RCC 7860 (cell line): ENCODE measurements at regions not wholly inside any gene's neighbourhood (a gene's known extent, or its start where the extent isn't known, plus 50 kb on each side); places are given as distances from the start of the nearest gene placed in this dataset.
"Not testable (repeated sequence)": the region's sequence is repeated elsewhere in the genome, so short reads cannot be mapped to it uniquely, and the experiment has no call there.

Experiments used
- DNase-seq: peaks from one replicate; pipeline ENCODE4 v3.0.0-alpha.2; 2015; ENCODE audit warnings: low spot score
- FAIRE-seq: peaks from 2 replicates; lab custom pipeline; 2012; peaks lifted over from hg19 to GRCh38; lab: Jason Lieb, UNC

GRCh38 chr5:97476852-97477534 is 293.9 kb upstream of the RIOK2 start:
- FAIRE-seq (no peak), DNase-seq (no peak)

- DNase-seq (no peak), FAIRE-seq (no peak)
These were observed 295.4 kb upstream of the RIOK2 start for GRCh38 chr5:97478483-97478882.

GRCh38 chr5:97480313-97480712 is 297.3 kb upstream of the RIOK2 start:
- no peak for FAIRE-seq

GRCh38 chr5:97488126-97488668 is 305.1 kb upstream of the RIOK2 start:
- FAIRE-seq (no peak), DNase-seq (no peak)

More at GRCh38 chr5:97480313-97480712, 297.3 kb upstream of the RIOK2 start:
- no peak for DNase-seq

- DNase-seq (no peak), FAIRE-seq (no peak)
These were observed 306.2 kb upstream of the RIOK2 start for GRCh38 chr5:97489010-97489840.

DNA sequence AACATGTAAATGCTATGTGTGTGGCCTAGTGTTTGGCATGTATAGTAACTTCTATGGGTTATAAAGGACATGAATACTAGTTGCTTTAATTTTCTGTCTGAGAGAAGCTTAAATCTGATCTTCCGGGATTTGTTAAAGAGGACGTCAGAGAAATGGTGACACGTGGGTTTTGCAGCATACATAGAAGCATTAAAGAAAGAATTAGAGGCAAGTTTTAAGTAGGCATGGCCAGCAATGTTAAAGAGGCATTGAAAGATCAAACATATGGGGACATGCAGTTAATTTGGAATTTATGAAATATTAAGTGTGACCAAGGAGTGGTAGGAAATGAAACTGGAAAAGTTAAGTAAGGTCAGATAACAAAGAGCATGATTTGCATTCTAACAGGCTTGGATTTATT is 311.4 kb upstream of the RIOK2 start:
- FAIRE-seq (no peak), DNase-seq (no peak)

DNA sequence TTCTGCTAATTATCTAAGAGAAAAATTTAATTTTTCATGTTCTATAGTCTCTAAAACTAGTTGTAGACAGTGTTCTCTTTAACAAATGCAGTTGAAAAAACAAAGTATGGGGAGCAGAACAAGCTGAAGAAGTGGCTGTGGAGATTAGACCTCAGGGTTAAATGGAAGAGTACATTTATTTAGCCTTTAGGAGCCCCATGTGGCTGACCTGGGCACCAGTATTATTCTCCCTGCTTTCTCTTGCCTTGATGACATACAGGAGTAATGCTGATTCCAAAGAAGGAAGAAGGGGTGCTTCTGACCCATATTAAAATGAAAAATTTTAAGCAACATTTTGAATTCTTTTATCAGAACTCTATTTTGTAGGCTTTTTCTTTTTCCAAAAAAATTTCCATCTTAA is 312.3 kb upstream of the RIOK2 start:
- FAIRE-seq = no peak
- DNase-seq = no peak

GRCh38 chr5:97496037-97496436 is 313.0 kb upstream of the RIOK2 start:
- DNase-seq (no peak), FAIRE-seq (no peak)

DNA sequence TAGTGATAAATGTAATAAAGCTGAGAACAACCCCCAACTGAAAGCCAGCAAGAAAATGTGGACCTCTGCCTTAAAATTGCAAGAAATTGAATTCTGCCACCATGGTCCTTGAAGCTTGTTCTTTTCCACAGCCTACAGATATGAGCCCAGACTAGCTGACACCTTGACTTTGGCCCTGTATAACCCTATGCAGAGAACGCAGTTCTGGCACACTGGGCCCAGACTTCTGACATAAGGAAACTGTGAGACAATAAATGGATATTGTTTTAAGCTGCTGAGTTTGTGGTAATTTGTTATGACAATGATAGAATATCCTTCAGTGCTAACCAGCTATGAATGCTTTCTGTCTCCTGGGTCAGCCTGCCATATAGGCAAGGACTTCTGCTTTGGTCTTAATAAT is 315.6 kb upstream of the RIOK2 start:
- no peak for FAIRE-seq
- DNase-seq = no peak

GRCh38 chr5:97499605-97500004 is 316.6 kb upstream of the RIOK2 start:
- FAIRE-seq (no peak), DNase-seq (no peak)

GRCh38 chr5:97501286-97501964 is 318.4 kb upstream of the RIOK2 start:
- no peak for FAIRE-seq
- no peak for DNase-seq

GRCh38 chr5:97501965-97502305 is 318.9 kb upstream of the RIOK2 start:
- FAIRE-seq (no peak), DNase-seq (no peak)

DNA sequence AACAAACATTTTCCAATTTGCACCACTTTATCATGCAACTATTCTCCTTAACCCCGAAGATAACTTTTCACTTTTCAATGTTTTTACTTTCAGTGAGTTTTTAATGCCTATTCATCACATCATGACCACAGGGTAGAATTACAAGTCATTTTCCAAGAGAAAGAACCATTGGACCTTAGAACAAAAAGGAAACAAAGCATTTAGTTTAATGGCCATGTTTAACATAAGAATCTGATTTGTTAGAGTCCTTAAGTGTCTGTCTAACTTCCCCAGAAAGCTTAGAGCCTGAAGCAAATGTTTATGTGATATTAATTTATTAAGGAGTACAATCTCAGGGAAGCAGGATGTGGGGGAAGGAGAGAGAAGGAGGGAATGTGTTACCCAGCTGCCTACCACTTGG is 325.8 kb upstream of the RIOK2 start:
- FAIRE-seq (no peak), DNase-seq (no peak)

DNA sequence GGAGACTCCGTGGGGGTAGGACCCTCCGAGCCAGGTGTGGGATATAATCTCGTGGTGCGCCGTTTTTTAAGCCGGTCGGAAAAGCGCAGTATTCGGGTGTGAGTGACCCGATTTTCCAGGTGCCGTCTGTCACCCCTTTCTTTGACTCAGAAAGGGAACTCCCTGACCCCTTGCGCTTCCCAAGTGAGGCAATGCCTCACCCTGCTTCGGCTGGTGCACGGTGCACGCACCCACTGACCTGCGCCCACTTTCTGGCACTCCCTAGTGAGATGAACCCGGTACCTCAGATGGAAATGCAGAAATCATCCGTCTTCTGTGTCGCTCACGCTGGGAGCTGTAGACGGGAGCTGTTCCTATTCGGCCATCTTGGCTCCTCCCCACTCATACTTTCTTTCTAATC is 336.5 kb upstream of the RIOK2 start:
- FAIRE-seq = not testable (repeated sequence)

DNA sequence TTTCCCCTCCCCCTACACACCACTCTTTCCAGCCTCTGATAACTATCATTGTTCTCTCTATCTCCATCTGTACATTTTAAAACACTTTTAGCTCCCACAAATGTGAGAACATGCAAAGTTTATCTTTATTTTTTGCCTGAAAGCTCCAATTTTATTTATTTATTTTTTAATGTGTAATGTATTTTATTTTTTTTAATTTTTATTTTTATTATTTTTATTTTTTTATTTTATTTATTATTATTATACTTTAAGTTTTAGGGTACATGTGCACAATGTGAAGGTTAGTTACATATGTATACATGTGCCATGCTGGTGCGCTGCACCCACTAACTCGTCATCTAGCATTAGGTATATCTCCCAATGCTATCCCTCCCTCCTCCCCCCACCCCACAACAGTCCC is 340.3 kb upstream of the RIOK2 start:
- not testable (repeated sequence) for FAIRE-seq, DNase-seq

More for the DNA sequence above, 336.5 kb upstream of the RIOK2 start:
- DNase-seq = not testable (repeated sequence)

DNA sequence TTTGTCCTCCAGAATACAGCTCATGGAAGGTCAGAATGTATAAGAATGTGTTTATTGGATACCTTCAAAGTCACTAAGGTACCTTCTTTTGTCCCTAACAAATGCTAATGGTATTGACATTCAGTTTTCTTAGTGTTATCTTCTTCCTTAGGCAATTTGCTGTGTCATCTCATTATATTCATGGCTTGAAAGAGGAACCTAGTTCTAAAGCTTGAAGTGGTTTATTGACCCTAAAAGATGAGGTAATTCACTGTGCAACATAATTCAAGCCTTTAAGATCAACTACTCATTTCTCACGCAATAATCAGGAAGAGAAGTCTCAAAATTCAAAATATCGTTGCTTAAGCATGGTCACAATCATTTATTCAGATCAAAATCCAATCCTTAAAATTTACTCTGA is 342.7 kb upstream of the RIOK2 start:
- FAIRE-seq = no peak
- no peak for DNase-seq

- FAIRE-seq (no peak), DNase-seq (no peak)
These were observed 345.9 kb upstream of the RIOK2 start for GRCh38 chr5:97528941-97529340.

DNA sequence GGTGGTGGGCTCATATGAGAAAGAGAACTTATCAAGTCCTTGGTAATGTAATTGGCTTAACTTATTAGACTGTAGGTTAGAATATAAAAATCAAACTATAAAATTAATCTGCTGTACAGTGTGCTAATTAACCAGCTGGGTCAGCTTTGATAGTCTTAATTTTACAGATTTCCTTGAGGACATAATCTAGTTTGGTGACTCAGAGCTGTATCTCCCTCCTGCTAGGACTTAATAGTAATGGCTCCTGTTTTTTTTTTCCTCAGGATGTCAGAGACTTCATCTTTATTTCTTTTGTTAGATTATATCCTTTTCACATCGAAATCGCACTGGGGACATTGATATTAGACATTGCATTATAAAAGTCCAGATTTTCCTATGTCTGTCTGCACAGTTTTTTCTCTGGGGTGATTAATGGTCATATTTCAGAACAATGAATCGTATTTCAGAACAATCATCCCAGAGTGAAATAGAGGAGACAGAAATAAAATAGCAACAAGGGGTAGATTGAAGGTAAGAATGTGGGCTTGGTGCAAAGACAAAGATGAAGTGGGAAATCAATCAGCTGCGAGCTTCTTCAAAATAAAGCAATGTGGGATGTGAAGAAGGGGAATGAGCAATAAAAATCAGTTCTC is 346.4 kb upstream of the RIOK2 start:
- FAIRE-seq (no peak), DNase-seq (no peak)

- DNase-seq = no peak
These were observed 348.5 kb upstream of the RIOK2 start for GRCh38 chr5:97531549-97531948.

DNA sequence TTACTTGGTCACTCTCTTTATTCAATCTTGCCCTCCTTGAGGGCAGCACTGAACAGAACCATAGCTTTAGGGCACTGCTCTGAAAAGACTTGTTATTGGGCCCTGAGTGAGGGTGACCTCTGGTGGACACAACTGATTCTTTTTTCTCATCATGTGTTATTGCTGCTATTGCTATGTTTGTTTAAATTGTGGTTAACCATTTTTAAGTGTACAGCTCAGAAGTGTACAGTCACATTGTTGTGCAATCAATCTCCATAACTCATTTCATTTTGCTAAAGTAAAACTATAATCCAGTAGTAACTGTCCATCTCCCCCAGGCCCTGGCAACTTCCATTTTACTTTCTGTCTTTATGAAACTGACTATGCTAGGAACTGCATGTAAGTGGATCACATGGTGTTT is 351.1 kb upstream of the RIOK2 start:
- DNase-seq = peak; percentile 42
- no peak for FAIRE-seq

More at GRCh38 chr5:97531549-97531948, 348.5 kb upstream of the RIOK2 start:
- FAIRE-seq = no peak

- no peak for DNase-seq
- FAIRE-seq = no peak
These were observed 353.6 kb upstream of the RIOK2 start for GRCh38 chr5:97536683-97537082.
